ENCODE measurements at regions not wholly inside any gene's neighbourhood (a gene's known extent, or its start where the extent isn't known, plus 50 kb on each side); places are given as distances from the start of the nearest gene placed in this dataset.
"Not testable (repeated sequence)": the region's sequence is repeated elsewhere in the genome, so short reads cannot be mapped to it uniquely, and the experiment has no call there.

- TF ChIP-seq, protein P1, sequence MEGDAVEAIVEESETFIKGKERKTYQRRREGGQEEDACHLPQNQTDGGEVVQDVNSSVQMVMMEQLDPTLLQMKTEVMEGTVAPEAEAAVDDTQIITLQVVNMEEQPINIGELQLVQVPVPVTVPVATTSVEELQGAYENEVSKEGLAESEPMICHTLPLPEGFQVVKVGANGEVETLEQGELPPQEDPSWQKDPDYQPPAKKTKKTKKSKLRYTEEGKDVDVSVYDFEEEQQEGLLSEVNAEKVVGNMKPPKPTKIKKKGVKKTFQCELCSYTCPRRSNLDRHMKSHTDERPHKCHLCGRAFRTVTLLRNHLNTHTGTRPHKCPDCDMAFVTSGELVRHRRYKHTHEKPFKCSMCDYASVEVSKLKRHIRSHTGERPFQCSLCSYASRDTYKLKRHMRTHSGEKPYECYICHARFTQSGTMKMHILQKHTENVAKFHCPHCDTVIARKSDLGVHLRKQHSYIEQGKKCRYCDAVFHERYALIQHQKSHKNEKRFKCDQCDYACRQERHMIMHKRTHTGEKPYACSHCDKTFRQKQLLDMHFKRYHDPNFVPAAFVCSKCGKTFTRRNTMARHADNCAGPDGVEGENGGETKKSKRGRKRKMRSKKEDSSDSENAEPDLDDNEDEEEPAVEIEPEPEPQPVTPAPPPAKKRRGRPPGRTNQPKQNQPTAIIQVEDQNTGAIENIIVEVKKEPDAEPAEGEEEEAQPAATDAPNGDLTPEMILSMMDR (IDR thresholded peaks at IDR 0.05; ENCODE audit: insufficient read depth, low read depth, low read length, missing control alignments): no peak
- DNase-seq (ENCODE audit: low read depth): no peak
- no peak overlapping the region for H3K4me3 ChIP-seq (ENCODE audit: low read length)
Measured at GRCh38 chr10:44279426-44280126, 105.3 kb downstream of the CXCL12 start.

DNA sequence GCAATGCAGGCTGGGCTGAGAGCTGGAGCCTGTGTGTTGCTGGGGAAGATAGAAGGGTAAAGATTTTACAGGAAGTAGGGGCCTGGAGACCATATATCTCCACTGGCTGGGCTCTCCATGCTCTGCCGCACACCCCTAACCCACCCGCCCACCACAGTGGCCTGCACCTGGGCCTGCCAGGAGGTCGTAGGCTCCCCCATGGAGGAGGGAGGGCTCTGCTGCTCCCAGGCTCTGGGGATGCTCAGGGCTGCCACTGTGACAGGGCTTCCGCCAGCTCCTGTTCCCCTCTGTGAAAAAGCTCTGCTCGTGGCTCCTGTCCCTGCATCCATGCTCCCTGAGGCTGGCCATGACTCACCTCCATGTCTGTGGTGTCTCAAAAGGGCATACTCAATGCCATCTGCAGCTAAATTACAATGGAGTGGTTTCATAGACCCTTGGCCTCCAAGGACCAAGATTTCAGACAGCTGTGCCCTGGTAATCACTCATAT, 106.0 kb downstream of the CXCL12 start:
- no peak overlapping the region for H3K4me3 ChIP-seq (ENCODE audit: low read length)
- DNase-seq (ENCODE audit: low read depth): no peak
- TF ChIP-seq, protein P1 (IDR thresholded peaks at IDR 0.05; ENCODE audit: insufficient read depth, low read depth, low read length, missing control alignments): no peak

GRCh38 chr10:44268435-44268948, 116.4 kb downstream of the CXCL12 start:
- not testable (repeated sequence) for DNase-seq (ENCODE audit: low read depth); H3K4me3 ChIP-seq (ENCODE audit: low read length)

DNA sequence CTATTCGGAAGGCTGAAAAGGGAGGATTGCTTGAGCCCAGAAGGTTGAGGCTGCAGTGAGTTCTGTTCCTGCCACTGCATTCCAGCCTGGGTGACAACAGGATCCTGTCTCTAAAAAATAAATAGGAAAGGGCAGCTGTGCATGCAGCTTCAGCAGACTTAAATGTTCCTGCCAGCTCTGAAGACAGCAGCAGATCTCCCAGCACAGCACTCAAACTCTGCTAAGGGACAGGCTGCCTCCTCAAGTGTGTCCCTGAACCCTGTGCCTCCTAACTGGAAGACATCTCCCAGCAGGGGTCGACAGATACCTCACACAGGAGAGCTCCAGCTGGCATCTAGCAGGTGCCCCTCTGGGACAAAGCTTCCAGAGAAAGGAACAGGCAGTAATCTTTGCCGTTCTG, 117.9 kb downstream of the CXCL12 start:
- DNase-seq (ENCODE audit: low read depth): no peak
- TF ChIP-seq, protein P1 (IDR thresholded peaks at IDR 0.05; ENCODE audit: insufficient read depth, low read depth, low read length, missing control alignments): no peak
- no peak overlapping the region for H3K4me3 ChIP-seq (ENCODE audit: low read length)

- TF ChIP-seq, protein P1 (IDR thresholded peaks at IDR 0.05; ENCODE audit: insufficient read depth, low read depth, low read length, missing control alignments): no peak
- no peak overlapping the region for H3K4me3 ChIP-seq (ENCODE audit: low read length)
- DNase-seq (ENCODE audit: low read depth): no peak
Measured at GRCh38 chr10:44264244-44264643, 120.7 kb downstream of the CXCL12 start.

DNA sequence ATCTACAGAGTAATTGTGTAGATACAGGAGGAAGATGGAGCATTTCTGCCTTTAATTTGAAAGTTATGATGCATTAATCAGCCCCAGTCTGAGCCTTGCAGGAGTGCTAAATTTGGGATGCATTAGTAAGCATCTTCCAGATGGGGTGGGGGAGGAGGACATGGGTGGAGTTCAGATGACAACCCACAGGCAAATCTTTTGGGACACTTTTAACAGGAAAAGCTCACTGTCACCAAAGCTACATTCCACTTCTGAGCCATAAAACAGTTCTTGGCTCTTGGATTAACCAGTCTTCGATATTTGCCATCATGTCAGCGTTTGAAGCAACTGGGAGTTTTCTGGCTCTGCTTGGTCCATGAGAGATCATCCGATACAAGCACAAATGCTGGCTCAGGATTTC, 121.1 kb downstream of the CXCL12 start:
- TF ChIP-seq, protein P1 (IDR thresholded peaks at IDR 0.05; ENCODE audit: insufficient read depth, low read depth, low read length, missing control alignments): no peak
- no peak overlapping the region for H3K4me3 ChIP-seq (ENCODE audit: low read length)
- no peak for DNase-seq (ENCODE audit: low read depth)

GRCh38 chr10:44262551-44263251, 122.2 kb downstream of the CXCL12 start:
- no peak for DNase-seq (ENCODE audit: low read depth)
- no peak overlapping the region for H3K4me3 ChIP-seq (ENCODE audit: low read length)
- TF ChIP-seq, protein P1 (IDR thresholded peaks at IDR 0.05; ENCODE audit: insufficient read depth, low read depth, low read length, missing control alignments): no peak

Measured in epithelial cell of esophagus (primary cell).